ENCODE measurements at regions not wholly inside any gene's neighbourhood (a gene's known extent, or its start where the extent isn't known, plus 50 kb on each side); places are given as distances from the start of the nearest gene placed in this dataset.

DNA sequence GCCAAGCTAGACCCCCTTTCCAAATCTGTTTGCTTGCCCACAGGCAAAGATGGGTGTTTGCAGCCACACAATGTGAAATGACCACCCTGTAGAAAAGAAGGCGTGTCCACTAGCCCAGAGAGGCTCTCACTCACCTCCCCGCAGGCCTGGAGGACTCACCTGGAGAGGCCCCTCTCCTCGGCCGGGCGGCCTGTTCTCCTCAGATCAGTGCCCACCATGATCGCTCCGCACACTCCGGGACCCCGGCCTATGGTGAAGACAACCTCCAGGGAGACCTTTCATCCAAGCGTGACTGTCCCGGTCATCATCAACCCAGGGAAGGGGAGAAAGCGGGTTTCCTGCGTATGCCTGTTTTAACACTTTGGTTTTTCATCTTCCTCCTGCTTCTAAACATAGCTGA, 328.7 kb upstream of the SALL3 start:
- TF ChIP-seq, protein P1, sequence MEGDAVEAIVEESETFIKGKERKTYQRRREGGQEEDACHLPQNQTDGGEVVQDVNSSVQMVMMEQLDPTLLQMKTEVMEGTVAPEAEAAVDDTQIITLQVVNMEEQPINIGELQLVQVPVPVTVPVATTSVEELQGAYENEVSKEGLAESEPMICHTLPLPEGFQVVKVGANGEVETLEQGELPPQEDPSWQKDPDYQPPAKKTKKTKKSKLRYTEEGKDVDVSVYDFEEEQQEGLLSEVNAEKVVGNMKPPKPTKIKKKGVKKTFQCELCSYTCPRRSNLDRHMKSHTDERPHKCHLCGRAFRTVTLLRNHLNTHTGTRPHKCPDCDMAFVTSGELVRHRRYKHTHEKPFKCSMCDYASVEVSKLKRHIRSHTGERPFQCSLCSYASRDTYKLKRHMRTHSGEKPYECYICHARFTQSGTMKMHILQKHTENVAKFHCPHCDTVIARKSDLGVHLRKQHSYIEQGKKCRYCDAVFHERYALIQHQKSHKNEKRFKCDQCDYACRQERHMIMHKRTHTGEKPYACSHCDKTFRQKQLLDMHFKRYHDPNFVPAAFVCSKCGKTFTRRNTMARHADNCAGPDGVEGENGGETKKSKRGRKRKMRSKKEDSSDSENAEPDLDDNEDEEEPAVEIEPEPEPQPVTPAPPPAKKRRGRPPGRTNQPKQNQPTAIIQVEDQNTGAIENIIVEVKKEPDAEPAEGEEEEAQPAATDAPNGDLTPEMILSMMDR (IDR thresholded peaks at IDR 0.05; ENCODE audit: low read depth, low read length, poor library complexity, severe bottlenecking): no peak
- TF ChIP-seq EZH2phosphoT487 (IDR thresholded peaks at IDR 0.05; ENCODE audit: borderline replicate concordance, low read length): no peak
